ENCODE measurements at regions not wholly inside any gene's neighbourhood (a gene's known extent, or its start where the extent isn't known, plus 50 kb on each side); places are given as distances from the start of the nearest gene placed in this dataset.

- TF ChIP-seq, protein P1, sequence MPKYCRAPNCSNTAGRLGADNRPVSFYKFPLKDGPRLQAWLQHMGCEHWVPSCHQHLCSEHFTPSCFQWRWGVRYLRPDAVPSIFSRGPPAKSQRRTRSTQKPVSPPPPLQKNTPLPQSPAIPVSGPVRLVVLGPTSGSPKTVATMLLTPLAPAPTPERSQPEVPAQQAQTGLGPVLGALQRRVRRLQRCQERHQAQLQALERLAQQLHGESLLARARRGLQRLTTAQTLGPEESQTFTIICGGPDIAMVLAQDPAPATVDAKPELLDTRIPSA (CRISPR knock-in tag; IDR thresholded peaks at IDR 0.05; ENCODE audit: borderline replicate concordance), result no peak
- TF ChIP-seq ZFY (CRISPR knock-in tag; IDR thresholded peaks at IDR 0.05) (peak; percentile 78), SMARCC2 (IDR thresholded peaks at IDR 0.05) (no peak), NCOR1 (IDR thresholded peaks at IDR 0.05; ENCODE audit: borderline replicate concordance, low read length) (peak; percentile 92), ZNF7 (CRISPR knock-in tag; IDR thresholded peaks at IDR 0.05) (no peak), FOSL1 (CRISPR knock-in tag; IDR thresholded peaks at IDR 0.05; ENCODE audit: borderline replicate concordance) (no peak), ZNF788 (CRISPR knock-in tag; IDR thresholded peaks at IDR 0.05; ENCODE audit: borderline replicate concordance) (peak; percentile 47; the same call in 1 of the 2 replicates), RFXAP (CRISPR knock-in tag; IDR thresholded peaks at IDR 0.05; ENCODE audit: borderline replicate concordance) (no peak), MAF1 (CRISPR knock-in tag; IDR thresholded peaks at IDR 0.05; ENCODE audit: borderline replicate concordance) (no peak), ZNF589 (CRISPR knock-in tag; conservative IDR thresholded peaks at IDR 0.05) (no peak)
- TF ChIP-seq, protein P2, sequence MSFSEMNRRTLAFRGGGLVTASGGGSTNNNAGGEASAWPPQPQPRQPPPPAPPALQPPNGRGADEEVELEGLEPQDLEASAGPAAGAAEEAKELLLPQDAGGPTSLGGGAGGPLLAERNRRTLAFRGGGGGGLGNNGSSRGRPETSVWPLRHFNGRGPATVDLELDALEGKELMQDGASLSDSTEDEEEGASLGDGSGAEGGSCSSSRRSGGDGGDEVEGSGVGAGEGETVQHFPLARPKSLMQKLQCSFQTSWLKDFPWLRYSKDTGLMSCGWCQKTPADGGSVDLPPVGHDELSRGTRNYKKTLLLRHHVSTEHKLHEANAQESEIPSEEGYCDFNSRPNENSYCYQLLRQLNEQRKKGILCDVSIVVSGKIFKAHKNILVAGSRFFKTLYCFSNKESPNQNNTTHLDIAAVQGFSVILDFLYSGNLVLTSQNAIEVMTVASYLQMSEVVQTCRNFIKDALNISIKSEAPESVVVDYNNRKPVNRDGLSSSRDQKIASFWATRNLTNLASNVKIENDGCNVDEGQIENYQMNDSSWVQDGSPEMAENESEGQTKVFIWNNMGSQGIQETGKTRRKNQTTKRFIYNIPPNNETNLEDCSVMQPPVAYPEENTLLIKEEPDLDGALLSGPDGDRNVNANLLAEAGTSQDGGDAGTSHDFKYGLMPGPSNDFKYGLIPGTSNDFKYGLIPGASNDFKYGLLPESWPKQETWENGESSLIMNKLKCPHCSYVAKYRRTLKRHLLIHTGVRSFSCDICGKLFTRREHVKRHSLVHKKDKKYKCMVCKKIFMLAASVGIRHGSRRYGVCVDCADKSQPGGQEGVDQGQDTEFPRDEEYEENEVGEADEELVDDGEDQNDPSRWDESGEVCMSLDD (CRISPR knock-in tag; IDR thresholded peaks at IDR 0.05; ENCODE audit: borderline replicate concordance), result no peak
- TF ChIP-seq, protein P3, sequence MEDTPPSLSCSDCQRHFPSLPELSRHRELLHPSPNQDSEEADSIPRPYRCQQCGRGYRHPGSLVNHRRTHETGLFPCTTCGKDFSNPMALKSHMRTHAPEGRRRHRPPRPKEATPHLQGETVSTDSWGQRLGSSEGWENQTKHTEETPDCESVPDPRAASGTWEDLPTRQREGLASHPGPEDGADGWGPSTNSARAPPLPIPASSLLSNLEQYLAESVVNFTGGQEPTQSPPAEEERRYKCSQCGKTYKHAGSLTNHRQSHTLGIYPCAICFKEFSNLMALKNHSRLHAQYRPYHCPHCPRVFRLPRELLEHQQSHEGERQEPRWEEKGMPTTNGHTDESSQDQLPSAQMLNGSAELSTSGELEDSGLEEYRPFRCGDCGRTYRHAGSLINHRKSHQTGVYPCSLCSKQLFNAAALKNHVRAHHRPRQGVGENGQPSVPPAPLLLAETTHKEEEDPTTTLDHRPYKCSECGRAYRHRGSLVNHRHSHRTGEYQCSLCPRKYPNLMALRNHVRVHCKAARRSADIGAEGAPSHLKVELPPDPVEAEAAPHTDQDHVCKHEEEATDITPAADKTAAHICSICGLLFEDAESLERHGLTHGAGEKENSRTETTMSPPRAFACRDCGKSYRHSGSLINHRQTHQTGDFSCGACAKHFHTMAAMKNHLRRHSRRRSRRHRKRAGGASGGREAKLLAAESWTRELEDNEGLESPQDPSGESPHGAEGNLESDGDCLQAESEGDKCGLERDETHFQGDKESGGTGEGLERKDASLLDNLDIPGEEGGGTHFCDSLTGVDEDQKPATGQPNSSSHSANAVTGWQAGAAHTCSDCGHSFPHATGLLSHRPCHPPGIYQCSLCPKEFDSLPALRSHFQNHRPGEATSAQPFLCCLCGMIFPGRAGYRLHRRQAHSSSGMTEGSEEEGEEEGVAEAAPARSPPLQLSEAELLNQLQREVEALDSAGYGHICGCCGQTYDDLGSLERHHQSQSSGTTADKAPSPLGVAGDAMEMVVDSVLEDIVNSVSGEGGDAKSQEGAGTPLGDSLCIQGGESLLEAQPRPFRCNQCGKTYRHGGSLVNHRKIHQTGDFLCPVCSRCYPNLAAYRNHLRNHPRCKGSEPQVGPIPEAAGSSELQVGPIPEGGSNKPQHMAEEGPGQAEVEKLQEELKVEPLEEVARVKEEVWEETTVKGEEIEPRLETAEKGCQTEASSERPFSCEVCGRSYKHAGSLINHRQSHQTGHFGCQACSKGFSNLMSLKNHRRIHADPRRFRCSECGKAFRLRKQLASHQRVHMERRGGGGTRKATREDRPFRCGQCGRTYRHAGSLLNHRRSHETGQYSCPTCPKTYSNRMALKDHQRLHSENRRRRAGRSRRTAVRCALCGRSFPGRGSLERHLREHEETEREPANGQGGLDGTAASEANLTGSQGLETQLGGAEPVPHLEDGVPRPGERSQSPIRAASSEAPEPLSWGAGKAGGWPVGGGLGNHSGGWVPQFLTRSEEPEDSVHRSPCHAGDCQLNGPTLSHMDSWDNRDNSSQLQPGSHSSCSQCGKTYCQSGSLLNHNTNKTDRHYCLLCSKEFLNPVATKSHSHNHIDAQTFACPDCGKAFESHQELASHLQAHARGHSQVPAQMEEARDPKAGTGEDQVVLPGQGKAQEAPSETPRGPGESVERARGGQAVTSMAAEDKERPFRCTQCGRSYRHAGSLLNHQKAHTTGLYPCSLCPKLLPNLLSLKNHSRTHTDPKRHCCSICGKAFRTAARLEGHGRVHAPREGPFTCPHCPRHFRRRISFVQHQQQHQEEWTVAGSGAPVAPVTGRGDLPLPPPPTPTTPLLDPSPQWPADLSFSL (CRISPR knock-in tag; IDR thresholded peaks at IDR 0.05), result 0 out of 2 replicates have a peak, but pooled peaks have one; percentile 6
- TF ChIP-seq, protein P4, sequence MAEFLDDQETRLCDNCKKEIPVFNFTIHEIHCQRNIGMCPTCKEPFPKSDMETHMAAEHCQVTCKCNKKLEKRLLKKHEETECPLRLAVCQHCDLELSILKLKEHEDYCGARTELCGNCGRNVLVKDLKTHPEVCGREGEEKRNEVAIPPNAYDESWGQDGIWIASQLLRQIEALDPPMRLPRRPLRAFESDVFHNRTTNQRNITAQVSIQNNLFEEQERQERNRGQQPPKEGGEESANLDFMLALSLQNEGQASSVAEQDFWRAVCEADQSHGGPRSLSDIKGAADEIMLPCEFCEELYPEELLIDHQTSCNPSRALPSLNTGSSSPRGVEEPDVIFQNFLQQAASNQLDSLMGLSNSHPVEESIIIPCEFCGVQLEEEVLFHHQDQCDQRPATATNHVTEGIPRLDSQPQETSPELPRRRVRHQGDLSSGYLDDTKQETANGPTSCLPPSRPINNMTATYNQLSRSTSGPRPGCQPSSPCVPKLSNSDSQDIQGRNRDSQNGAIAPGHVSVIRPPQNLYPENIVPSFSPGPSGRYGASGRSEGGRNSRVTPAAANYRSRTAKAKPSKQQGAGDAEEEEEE (CRISPR knock-in tag; IDR thresholded peaks at IDR 0.05; ENCODE audit: borderline replicate concordance), result no peak
- TF ChIP-seq, protein P5, sequence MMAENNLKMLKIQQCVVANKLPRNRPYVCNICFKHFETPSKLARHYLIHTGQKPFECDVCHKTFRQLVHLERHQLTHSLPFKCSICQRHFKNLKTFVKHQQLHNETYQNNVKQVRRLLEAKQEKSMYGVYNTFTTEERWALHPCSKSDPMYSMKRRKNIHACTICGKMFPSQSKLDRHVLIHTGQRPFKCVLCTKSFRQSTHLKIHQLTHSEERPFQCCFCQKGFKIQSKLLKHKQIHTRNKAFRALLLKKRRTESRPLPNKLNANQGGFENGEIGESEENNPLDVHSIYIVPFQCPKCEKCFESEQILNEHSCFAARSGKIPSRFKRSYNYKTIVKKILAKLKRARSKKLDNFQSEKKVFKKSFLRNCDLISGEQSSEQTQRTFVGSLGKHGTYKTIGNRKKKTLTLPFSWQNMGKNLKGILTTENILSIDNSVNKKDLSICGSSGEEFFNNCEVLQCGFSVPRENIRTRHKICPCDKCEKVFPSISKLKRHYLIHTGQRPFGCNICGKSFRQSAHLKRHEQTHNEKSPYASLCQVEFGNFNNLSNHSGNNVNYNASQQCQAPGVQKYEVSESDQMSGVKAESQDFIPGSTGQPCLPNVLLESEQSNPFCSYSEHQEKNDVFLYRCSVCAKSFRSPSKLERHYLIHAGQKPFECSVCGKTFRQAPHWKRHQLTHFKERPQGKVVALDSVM (CRISPR knock-in tag; IDR thresholded peaks at IDR 0.05), result no peak
These were observed 446.3 kb downstream of the PREX1 start (continued) for GRCh38 chr20:48381353-48382120.
